GM19238 (cell line): ENCODE measurements at regions not wholly inside any gene's neighbourhood (a gene's known extent, or its start where the extent isn't known, plus 50 kb on each side); places are given as distances from the start of the nearest gene placed in this dataset.

ENCODE experiments used
- DNase-seq: peaks from one replicate; pipeline ENCODE4 v3.0.0; 2011; ENCODE audit warnings: low spot score; ENCODE audit not compliant: insufficient read length

- DNase-seq: no peak
These were observed 771.5 kb upstream of the ADGRL2 start for GRCh38 chr1:81029266-81029665.

- DNase-seq: no peak
These were observed 777.5 kb upstream of the ADGRL2 start for GRCh38 chr1:81023187-81023724.

- no peak for DNase-seq
These were observed 779.6 kb upstream of the ADGRL2 start for GRCh38 chr1:81021134-81021533.

- no peak for DNase-seq
These were observed 780.2 kb upstream of the ADGRL2 start for GRCh38 chr1:81020506-81020905.

GRCh38 chr1:81010126-81010525 is 790.6 kb upstream of the ADGRL2 start:
- no peak for DNase-seq

GRCh38 chr1:81008293-81008692 is 792.4 kb upstream of the ADGRL2 start:
- DNase-seq: no peak

GRCh38 chr1:81007024-81007423 is 793.7 kb upstream of the ADGRL2 start:
- DNase-seq: no peak

GRCh38 chr1:81006502-81006901 is 794.2 kb upstream of the ADGRL2 start:
- no peak for DNase-seq

GRCh38 chr1:81004011-81004410 is 796.7 kb upstream of the ADGRL2 start:
- DNase-seq: no peak

- DNase-seq: no peak
These were observed 805.8 kb upstream of the ADGRL2 start for GRCh38 chr1:80994934-80995333.

GRCh38 chr1:80994038-80994437 is 806.7 kb upstream of the ADGRL2 start:
- no peak for DNase-seq

- DNase-seq: no peak
These were observed 807.4 kb upstream of the ADGRL2 start for GRCh38 chr1:80993154-80993980.

- DNase-seq: no peak
These were observed 811.3 kb upstream of the ADGRL2 start for GRCh38 chr1:80989455-80989854.

- no peak for DNase-seq
These were observed 811.8 kb upstream of the ADGRL2 start for GRCh38 chr1:80988926-80989325.

- no peak for DNase-seq
These were observed 812.9 kb upstream of the ADGRL2 start for GRCh38 chr1:80987824-80988223.

- DNase-seq: no peak
These were observed 813.6 kb upstream of the ADGRL2 start for GRCh38 chr1:80987106-80987505.

GRCh38 chr1:80982831-80983230 is 817.9 kb upstream of the ADGRL2 start:
- DNase-seq: no peak

- no peak for DNase-seq
These were observed 827.6 kb upstream of the ADGRL2 start for GRCh38 chr1:80973101-80973500.

GRCh38 chr1:80966266-80966665 is 834.5 kb upstream of the ADGRL2 start:
- no peak for DNase-seq

- no peak for DNase-seq
These were observed 838.2 kb upstream of the ADGRL2 start for GRCh38 chr1:80962564-80962963.

GRCh38 chr1:80961464-80962190 is 839.1 kb upstream of the ADGRL2 start:
- no peak for DNase-seq

- no peak for DNase-seq
These were observed 867.4 kb upstream of the ADGRL2 start for GRCh38 chr1:80933346-80933745.

GRCh38 chr1:80931178-80931577 is 869.6 kb upstream of the ADGRL2 start:
- DNase-seq: no peak
